ENCODE measurements at regions not wholly inside any gene's neighbourhood (a gene's known extent, or its start where the extent isn't known, plus 50 kb on each side); places are given as distances from the start of the nearest gene placed in this dataset.

- TF ChIP-seq, protein P1, sequence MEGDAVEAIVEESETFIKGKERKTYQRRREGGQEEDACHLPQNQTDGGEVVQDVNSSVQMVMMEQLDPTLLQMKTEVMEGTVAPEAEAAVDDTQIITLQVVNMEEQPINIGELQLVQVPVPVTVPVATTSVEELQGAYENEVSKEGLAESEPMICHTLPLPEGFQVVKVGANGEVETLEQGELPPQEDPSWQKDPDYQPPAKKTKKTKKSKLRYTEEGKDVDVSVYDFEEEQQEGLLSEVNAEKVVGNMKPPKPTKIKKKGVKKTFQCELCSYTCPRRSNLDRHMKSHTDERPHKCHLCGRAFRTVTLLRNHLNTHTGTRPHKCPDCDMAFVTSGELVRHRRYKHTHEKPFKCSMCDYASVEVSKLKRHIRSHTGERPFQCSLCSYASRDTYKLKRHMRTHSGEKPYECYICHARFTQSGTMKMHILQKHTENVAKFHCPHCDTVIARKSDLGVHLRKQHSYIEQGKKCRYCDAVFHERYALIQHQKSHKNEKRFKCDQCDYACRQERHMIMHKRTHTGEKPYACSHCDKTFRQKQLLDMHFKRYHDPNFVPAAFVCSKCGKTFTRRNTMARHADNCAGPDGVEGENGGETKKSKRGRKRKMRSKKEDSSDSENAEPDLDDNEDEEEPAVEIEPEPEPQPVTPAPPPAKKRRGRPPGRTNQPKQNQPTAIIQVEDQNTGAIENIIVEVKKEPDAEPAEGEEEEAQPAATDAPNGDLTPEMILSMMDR (conservative IDR thresholded peaks at IDR 0.05; ENCODE audit: low read length): no peak
- 0 out of 2 replicates have a peak, but pooled peaks have one; percentile 33 for TF ChIP-seq EZH2phosphoT487 (IDR thresholded peaks at IDR 0.05; ENCODE audit: borderline replicate concordance)
These were observed 110.4 kb upstream of the RAB27B start for GRCh38 chr18:54717673-54718407.
